ENCODE measurements at regions not wholly inside any gene's neighbourhood (a gene's known extent, or its start where the extent isn't known, plus 50 kb on each side); places are given as distances from the start of the nearest gene placed in this dataset.
"Not testable (repeated sequence)": the region's sequence is repeated elsewhere in the genome, so short reads cannot be mapped to it uniquely, and the experiment has no call there.

GRCh38 chr12:116687888-116688287, 50.0 kb downstream of the SPRING1 start:
- DNase-seq = peak; percentile 69

- DNase-seq = peak; percentile 20
Observed at GRCh38 chr12:116684891-116685290, 53.0 kb downstream of the SPRING1 start.

- no peak for DNase-seq
Observed at GRCh38 chr12:116677202-116677661, 60.6 kb downstream of the SPRING1 start.

GRCh38 chr12:116675339-116676107, 62.3 kb downstream of the SPRING1 start:
- no peak for DNase-seq

- DNase-seq = no peak
Observed at GRCh38 chr12:116674643-116675183, 63.2 kb downstream of the SPRING1 start.

- peak; percentile 53 for DNase-seq
Observed at GRCh38 chr12:116673681-116674111, 64.2 kb downstream of the SPRING1 start.

GRCh38 chr12:116672842-116673516, 64.9 kb downstream of the SPRING1 start:
- DNase-seq = no peak

GRCh38 chr12:116672010-116672409, 65.9 kb downstream of the SPRING1 start:
- DNase-seq = no peak

GRCh38 chr12:116670859-116671258, 67.0 kb downstream of the SPRING1 start:
- DNase-seq = no peak

- DNase-seq = no peak
Observed at GRCh38 chr12:116667752-116668151, 70.1 kb downstream of the SPRING1 start.

- not testable (repeated sequence) for DNase-seq
Observed at GRCh38 chr12:116666829-116667228, 71.0 kb downstream of the SPRING1 start.

GRCh38 chr12:116666305-116666673, 71.6 kb downstream of the SPRING1 start:
- no peak for DNase-seq

- no peak for DNase-seq
Observed at GRCh38 chr12:116665666-116666304, 72.1 kb downstream of the SPRING1 start.

- no peak for DNase-seq
Observed at GRCh38 chr12:116664085-116664484, 73.8 kb downstream of the SPRING1 start.

GRCh38 chr12:116662612-116663144, 75.2 kb downstream of the SPRING1 start:
- peak; percentile 95 for DNase-seq

- DNase-seq = no peak
Observed at GRCh38 chr12:116661341-116661740, 76.5 kb downstream of the SPRING1 start.

GRCh38 chr12:116660740-116661139, 77.1 kb downstream of the SPRING1 start:
- DNase-seq = not testable (repeated sequence)

GRCh38 chr12:116659771-116660481, 77.9 kb downstream of the SPRING1 start:
- no peak for DNase-seq

GRCh38 chr12:116657921-116658495, 79.9 kb downstream of the SPRING1 start:
- no peak for DNase-seq

GRCh38 chr12:116656306-116656705, 81.6 kb downstream of the SPRING1 start:
- no peak for DNase-seq

- DNase-seq = no peak
Observed at GRCh38 chr12:116654226-116654743, 83.6 kb downstream of the SPRING1 start.

- DNase-seq = no peak
Observed at GRCh38 chr12:116651089-116651488, 86.8 kb downstream of the SPRING1 start.

All from NCI-H82 (cell line).